HG03432 (cell line): ENCODE measurements at regions not wholly inside any gene's neighbourhood (a gene's known extent, or its start where the extent isn't known, plus 50 kb on each side); places are given as distances from the start of the nearest gene placed in this dataset.

Experiments
- ATAC-seq: cut with Tn5 transposase; IDR thresholded peaks from one replicate; pipeline ENCODE4 v1.9.1; 2021; ENCODE audit warnings: mild to moderate bottlenecking, moderate library complexity; ENCODE audit not compliant: unreplicated experiment

- no peak for ATAC-seq
Measured at GRCh38 chr5:2307631-2308030, 424.9 kb upstream of the IRX4 start.

- no peak for ATAC-seq
Measured at GRCh38 chr5:2306711-2307110, 424.0 kb upstream of the IRX4 start.

GRCh38 chr5:2303431-2304100 lies 420.8 kb upstream of the IRX4 start:
- no peak for ATAC-seq

- ATAC-seq = no peak
Measured at GRCh38 chr5:2302169-2302568, 419.4 kb upstream of the IRX4 start.

GRCh38 chr5:2300861-2301574 lies 418.3 kb upstream of the IRX4 start:
- no peak for ATAC-seq

- no peak for ATAC-seq
Measured at GRCh38 chr5:2300421-2300820, 417.7 kb upstream of the IRX4 start.

GRCh38 chr5:2299388-2300220 lies 416.9 kb upstream of the IRX4 start:
- no peak for ATAC-seq

GRCh38 chr5:2298781-2299180 lies 416.1 kb upstream of the IRX4 start:
- no peak for ATAC-seq

GRCh38 chr5:2297991-2298390 lies 415.3 kb upstream of the IRX4 start:
- ATAC-seq = no peak

GRCh38 chr5:2295476-2295875 lies 412.8 kb upstream of the IRX4 start:
- ATAC-seq = no peak

- no peak for ATAC-seq
Measured at GRCh38 chr5:2293906-2294305, 411.2 kb upstream of the IRX4 start.

GRCh38 chr5:2291146-2291840 lies 408.6 kb upstream of the IRX4 start:
- no peak for ATAC-seq

- ATAC-seq = no peak
Measured at GRCh38 chr5:2289380-2289779, 406.7 kb upstream of the IRX4 start.

- ATAC-seq = no peak
Measured at GRCh38 chr5:2288968-2289367, 406.2 kb upstream of the IRX4 start.

GRCh38 chr5:2288466-2288865 lies 405.7 kb upstream of the IRX4 start:
- ATAC-seq = no peak

- ATAC-seq = no peak
Measured at GRCh38 chr5:2286250-2286649, 403.5 kb upstream of the IRX4 start.

- no peak for ATAC-seq
Measured at GRCh38 chr5:2284678-2285077, 402.0 kb upstream of the IRX4 start.

- no peak for ATAC-seq
Measured at GRCh38 chr5:2283481-2284045, 400.8 kb upstream of the IRX4 start.

- no peak for ATAC-seq
Measured at GRCh38 chr5:2282893-2283292, 400.2 kb upstream of the IRX4 start.

- ATAC-seq = no peak
Measured at GRCh38 chr5:2282034-2282690, 399.4 kb upstream of the IRX4 start.
